Tibial nerve (tissue), 4 donors: ENCODE measurements at regions not wholly inside any gene's neighbourhood (a gene's known extent, or its start where the extent isn't known, plus 50 kb on each side); places are given as distances from the start of the nearest gene placed in this dataset.

Source experiments
- CTCF ChIP-seq, 5 experiments: fragments of 200-600 bp in 3 of 5; fragments of 450-650 bp in 2 of 5; sonication (generic) in 3 of 5; IDR thresholded peaks; one replicate each; pipeline ENCODE4 v1.5.1; 2016 to 2019; ENCODE audit warnings: antibody characterized with exemption in 5 of 5, mild to moderate bottlenecking in 3 of 5, moderate library complexity in 2 of 5
- EP300 ChIP-seq, 2 donors: sonication (generic); formaldehyde crosslinking; IDR thresholded peaks; one replicate each; pipeline ENCODE4 v1.6.1; 2017; ENCODE audit warnings: antibody characterized with exemption in 2 of 2, mild to moderate bottlenecking in 1 of 2
- POLR2A ChIP-seq, 2 donors: fragments of 450-650 bp; IDR thresholded peaks; one replicate each; pipeline ENCODE4 v1.6.1; 2017; ENCODE audit warnings: antibody characterized with exemption in 2 of 2, mild to moderate bottlenecking in 2 of 2, moderate library complexity in 2 of 2

GRCh38 chr3:127096256-127097071 is 96.5 kb upstream of the PRR23E start:
- TF ChIP-seq CTCF (IDR thresholded peaks at IDR 0.05) (no peak), POLR2A (IDR thresholded peaks at IDR 0.05) (no peak), EP300 (IDR thresholded peaks at IDR 0.05) (no peak)
